Gastrocnemius medialis (tissue), 4 donors: ENCODE measurements at regions not wholly inside any gene's neighbourhood (a gene's known extent, or its start where the extent isn't known, plus 50 kb on each side); places are given as distances from the start of the nearest gene placed in this dataset.
"Not testable (repeated sequence)": the region's sequence is repeated elsewhere in the genome, so short reads cannot be mapped to it uniquely, and the experiment has no call there.

Experiments used
- CTCF ChIP-seq, 5 experiments: fragments of 450-650 bp in 3 of 5; fragments of 200-600 bp in 2 of 5; sonication (generic) in 2 of 5; IDR thresholded peaks in 4 of 5; conservative IDR thresholded peaks in 1 of 5; 1 replicate in 4 of 5; 2 replicates in 1 of 5; pipeline ENCODE4 v1.5.1; 2016 to 2019; ENCODE audit warnings: antibody characterized with exemption in 5 of 5, mild to moderate bottlenecking in 3 of 5, moderate library complexity in 3 of 5
- POLR2A ChIP-seq, 2 donors: fragments of 450-650 bp; IDR thresholded peaks; one replicate each; pipeline ENCODE4 v1.6.1; 2017; ENCODE audit warnings: antibody characterized with exemption in 2 of 2, mild to moderate bottlenecking in 2 of 2, moderate library complexity in 2 of 2

- not testable (repeated sequence) for TF ChIP-seq CTCF (IDR thresholded peaks at IDR 0.05 in 4 of 5, conservative IDR thresholded peaks at IDR 0.05 in 1 of 5); POLR2A (IDR thresholded peaks at IDR 0.05)
Observed at GRCh38 chr1:121020350-121021236, 131.0 kb downstream of the PPIAL4A start.
